IPS-18a (cell line): ENCODE measurements at regions not wholly inside any gene's neighbourhood (a gene's known extent, or its start where the extent isn't known, plus 50 kb on each side); places are given as distances from the start of the nearest gene placed in this dataset.

Source experiments
- H3K27ac ChIP-seq: one replicate; pipeline ENCODE4 v1.5.1; 2013; ENCODE audit warnings: low read length
- H3K27me3 ChIP-seq: one replicate; pipeline ENCODE4 v1.6.1; 2013; ENCODE audit warnings: mild to moderate bottlenecking, low read length; ENCODE audit not compliant: control insufficient read depth, insufficient read depth
- H3K36me3 ChIP-seq: one replicate; pipeline ENCODE4 v1.6.1; 2013; ENCODE audit warnings: low read depth, low read length; ENCODE audit not compliant: control insufficient read depth
- H3K4me1 ChIP-seq: one replicate; pipeline ENCODE4 v1.6.1; 2013; ENCODE audit warnings: low read depth, low read length; ENCODE audit not compliant: control insufficient read depth
- H3K4me3 ChIP-seq: one replicate; pipeline ENCODE4 v1.5.1; 2013; ENCODE audit warnings: low read length
- H3K9ac ChIP-seq: one replicate; pipeline ENCODE4 v1.6.1; 2013; ENCODE audit warnings: mild to moderate bottlenecking, low read length, moderate library complexity
- H3K9me3 ChIP-seq: one replicate; pipeline ENCODE4 v1.6.1; 2013; ENCODE audit warnings: low read depth, low read length; ENCODE audit not compliant: control insufficient read depth

- Histone ChIP-seq H3K9ac (no peak overlapping the region), H3K36me3 (no peaks in the 10 kb centered on the region), H3K4me1 (peaks cover 21% of the 10 kb centered on the region), H3K27me3 (no peaks in the 10 kb centered on the region), H3K4me3 (no peak overlapping the region), H3K27ac (no peak overlapping the region), H3K9me3 (peaks cover 3% of the 10 kb centered on the region)
Observed at GRCh38 chr2:144713410-144713809, 193.5 kb upstream of the ZEB2 start.

- no peak overlapping the region for H3K4me3 ChIP-seq
- no peaks in the 10 kb centered on the region for H3K9me3 ChIP-seq
- no peaks in the 10 kb centered on the region for H3K27me3 ChIP-seq
- H3K36me3 ChIP-seq: no peaks in the 10 kb centered on the region
- H3K27ac ChIP-seq: no peak overlapping the region
- H3K9ac ChIP-seq: no peak overlapping the region
- peaks cover 21% of the 10 kb centered on the region for H3K4me1 ChIP-seq
Observed at GRCh38 chr2:144712550-144712940, 192.6 kb upstream of the ZEB2 start.

- no peaks in the 10 kb centered on the region for H3K36me3 ChIP-seq
- H3K27ac ChIP-seq: no peak overlapping the region
- no peaks in the 10 kb centered on the region for H3K27me3 ChIP-seq
- no peak overlapping the region for H3K9ac ChIP-seq
- peaks cover 21% of the 10 kb centered on the region for H3K4me1 ChIP-seq
- H3K4me3 ChIP-seq: no peak overlapping the region
- no peaks in the 10 kb centered on the region for H3K9me3 ChIP-seq
Observed at GRCh38 chr2:144711630-144712549, 192.0 kb upstream of the ZEB2 start.

GRCh38 chr2:144711084-144711483, 191.2 kb upstream of the ZEB2 start:
- Histone ChIP-seq H3K27ac (no peak overlapping the region), H3K4me3 (no peak overlapping the region), H3K27me3 (no peaks in the 10 kb centered on the region), H3K9me3 (no peaks in the 10 kb centered on the region), H3K9ac (no peak overlapping the region), H3K4me1 (peaks cover 21% of the 10 kb centered on the region), H3K36me3 (no peaks in the 10 kb centered on the region)

- Histone ChIP-seq H3K36me3 (no peaks in the 10 kb centered on the region), H3K9ac (no peak overlapping the region), H3K9me3 (no peaks in the 10 kb centered on the region), H3K27me3 (no peaks in the 10 kb centered on the region), H3K27ac (no peak overlapping the region), H3K4me3 (no peak overlapping the region), H3K4me1 (peaks cover 21% of the 10 kb centered on the region)
Observed at GRCh38 chr2:144708626-144709025, 188.7 kb upstream of the ZEB2 start.

- Histone ChIP-seq H3K27ac (no peak overlapping the region), H3K4me1 (peaks cover 19% of the 10 kb centered on the region), H3K27me3 (no peaks in the 10 kb centered on the region), H3K9me3 (no peaks in the 10 kb centered on the region), H3K36me3 (no peaks in the 10 kb centered on the region), H3K9ac (no peak overlapping the region), H3K4me3 (no peak overlapping the region)
Observed at GRCh38 chr2:144707736-144708326, 187.9 kb upstream of the ZEB2 start.

- Histone ChIP-seq H3K36me3 (no peaks in the 10 kb centered on the region), H3K9ac (no peak overlapping the region), H3K27ac (no peak overlapping the region), H3K4me3 (no peak overlapping the region), H3K27me3 (no peaks in the 10 kb centered on the region), H3K4me1 (peaks cover 7% of the 10 kb centered on the region), H3K9me3 (no peaks in the 10 kb centered on the region)
Observed at GRCh38 chr2:144706647-144707046, 186.7 kb upstream of the ZEB2 start.

- Histone ChIP-seq H3K9ac (no peak overlapping the region), H3K27ac (no peak overlapping the region), H3K27me3 (no peaks in the 10 kb centered on the region), H3K9me3 (no peaks in the 10 kb centered on the region), H3K4me1 (no peaks in the 10 kb centered on the region), H3K4me3 (no peak overlapping the region), H3K36me3 (no peaks in the 10 kb centered on the region)
Observed at GRCh38 chr2:144705328-144706245, 185.7 kb upstream of the ZEB2 start.

GRCh38 chr2:144704709-144705095, 184.8 kb upstream of the ZEB2 start:
- no peaks in the 10 kb centered on the region for H3K36me3 ChIP-seq
- H3K4me3 ChIP-seq: no peak overlapping the region
- H3K27me3 ChIP-seq: no peaks in the 10 kb centered on the region
- no peaks in the 10 kb centered on the region for H3K9me3 ChIP-seq
- H3K27ac ChIP-seq: no peak overlapping the region
- H3K4me1 ChIP-seq: no peaks in the 10 kb centered on the region
- no peak overlapping the region for H3K9ac ChIP-seq

GRCh38 chr2:144703852-144704708, 184.2 kb upstream of the ZEB2 start:
- Histone ChIP-seq H3K9ac (no peak overlapping the region), H3K9me3 (no peaks in the 10 kb centered on the region), H3K27me3 (no peaks in the 10 kb centered on the region), H3K4me1 (no peaks in the 10 kb centered on the region), H3K27ac (no peak overlapping the region), H3K36me3 (no peaks in the 10 kb centered on the region), H3K4me3 (no peak overlapping the region)

GRCh38 chr2:144702051-144702450, 182.1 kb upstream of the ZEB2 start:
- Histone ChIP-seq H3K27ac (no peak overlapping the region), H3K4me1 (no peaks in the 10 kb centered on the region), H3K36me3 (no peaks in the 10 kb centered on the region), H3K27me3 (no peaks in the 10 kb centered on the region), H3K9me3 (no peaks in the 10 kb centered on the region), H3K4me3 (no peak overlapping the region), H3K9ac (no peak overlapping the region)
